Urinary bladder (tissue), 3 donors: ENCODE measurements at regions not wholly inside any gene's neighbourhood (a gene's known extent, or its start where the extent isn't known, plus 50 kb on each side); places are given as distances from the start of the nearest gene placed in this dataset.

Source experiments
- DNase-seq: peaks from one replicate; pipeline ENCODE4 v3.0.0-alpha.2; 2015; ENCODE audit errors: extremely low spot score
- H3K27ac ChIP-seq: one replicate; pipeline ENCODE4 v1.5.1; 2013; ENCODE audit warnings: low read depth, mild to moderate bottlenecking, moderate library complexity
- H3K36me3 ChIP-seq: one replicate; pipeline ENCODE4 v1.6.1; 2013; ENCODE audit warnings: mild to moderate bottlenecking, moderate library complexity; ENCODE audit not compliant: insufficient read depth
- H3K4me1 ChIP-seq: one replicate; pipeline ENCODE4 v1.6.1; 2013; ENCODE audit warnings: mild to moderate bottlenecking, moderate library complexity; ENCODE audit not compliant: insufficient read depth
- H3K4me3 ChIP-seq: one replicate; pipeline ENCODE4 v1.5.1; 2013; ENCODE audit warnings: low read depth, low read length
- WGBS: extraction: QIAGEN DNeasy Blood & Tissue Kit; methylation state at CpG from one replicate; pipeline ENCODE4 v1.1.7; 2013; 5-methylcytosine and 5-hydroxymethylcytosine counted together
- donor health status: healthy with polysubstance abuse.
- donor health status: healthy.

- WGBS: 25% methylated on average over 34 of the region's 34 CpGs
- no peak for DNase-seq
- Histone ChIP-seq H3K4me1 (no peaks in the 10 kb centered on the region), H3K36me3 (no peaks in the 10 kb centered on the region), H3K27ac (no peak overlapping the region), H3K4me3 (no peak overlapping the region)
These were observed 174.1 kb downstream of the BMP7 start for GRCh38 chr20:57092112-57092899.

- DNase-seq: no peak
- 84% methylated on average over 23 of the region's 23 CpGs for WGBS
- no peak overlapping the region for H3K4me3 ChIP-seq
- no peak overlapping the region for H3K27ac ChIP-seq
- H3K4me1 ChIP-seq: peaks cover 1% of the 10 kb centered on the region
- no peaks in the 10 kb centered on the region for H3K36me3 ChIP-seq
These were observed 173.4 kb downstream of the BMP7 start for GRCh38 chr20:57092900-57093530.

GRCh38 chr20:57093766-57094165 is 172.7 kb downstream of the BMP7 start:
- H3K36me3 ChIP-seq: no peaks in the 10 kb centered on the region
- 87% methylated on average over 10 of the region's 10 CpGs for WGBS
- no peak for DNase-seq
- H3K27ac ChIP-seq: no peak overlapping the region
- no peak overlapping the region for H3K4me3 ChIP-seq
- H3K4me1 ChIP-seq: peaks cover 1% of the 10 kb centered on the region

GRCh38 chr20:57094252-57094891 is 172.1 kb downstream of the BMP7 start:
- no peak for DNase-seq
- Histone ChIP-seq H3K27ac (no peak overlapping the region), H3K4me3 (no peak overlapping the region), H3K36me3 (no peaks in the 10 kb centered on the region), H3K4me1 (peaks cover 1% of the 10 kb centered on the region)
- WGBS: 83% methylated on average over 16 of the region's 16 CpGs

GRCh38 chr20:57094991-57095390 is 171.4 kb downstream of the BMP7 start:
- DNase-seq: no peak
- Histone ChIP-seq H3K36me3 (no peaks in the 10 kb centered on the region), H3K27ac (no peak overlapping the region), H3K4me1 (peaks cover 1% of the 10 kb centered on the region), H3K4me3 (no peak overlapping the region)
- WGBS: 87% methylated on average over 12 of the region's 12 CpGs

- H3K4me3 ChIP-seq: no peak overlapping the region
- no peak for DNase-seq
- H3K4me1 ChIP-seq: peaks cover 1% of the 10 kb centered on the region
- no peak overlapping the region for H3K27ac ChIP-seq
- 90% methylated on average over 3 of the region's 3 CpGs for WGBS
- H3K36me3 ChIP-seq: no peaks in the 10 kb centered on the region
These were observed 171.0 kb downstream of the BMP7 start for GRCh38 chr20:57095426-57095825.

GRCh38 chr20:57097245-57097915 is 169.1 kb downstream of the BMP7 start:
- WGBS: 23% methylated on average over 9 of the region's 9 CpGs
- no peaks in the 10 kb centered on the region for H3K36me3 ChIP-seq
- DNase-seq: no peak

GRCh38 chr20:57102160-57102559 is 164.3 kb downstream of the BMP7 start:
- Histone ChIP-seq H3K36me3 (no peaks in the 10 kb centered on the region), H3K27ac (no peak overlapping the region), H3K4me1 (peaks cover 1% of the 10 kb centered on the region), H3K4me3 (no peak overlapping the region)
- no peak for DNase-seq
- WGBS: 89% methylated on average over 9 of the region's 9 CpGs

More at GRCh38 chr20:57097245-57097915, 169.1 kb downstream of the BMP7 start:
- Histone ChIP-seq H3K27ac (no peak overlapping the region), H3K4me3 (no peak overlapping the region), H3K4me1 (peaks cover 1% of the 10 kb centered on the region)

GRCh38 chr20:57102566-57102965 is 163.9 kb downstream of the BMP7 start:
- Histone ChIP-seq H3K36me3 (no peaks in the 10 kb centered on the region), H3K4me1 (peaks cover 1% of the 10 kb centered on the region), H3K27ac (no peak overlapping the region), H3K4me3 (no peak overlapping the region)
- WGBS: 92% methylated on average over 10 of the region's 10 CpGs
- no peak for DNase-seq

GRCh38 chr20:57103146-57103800 is 163.2 kb downstream of the BMP7 start:
- no peak for DNase-seq
- no peak overlapping the region for H3K4me3 ChIP-seq
- WGBS: 77% methylated on average over 11 of the region's 11 CpGs
- no peak overlapping the region for H3K27ac ChIP-seq
- H3K4me1 ChIP-seq: no peaks in the 10 kb centered on the region
- H3K36me3 ChIP-seq: no peaks in the 10 kb centered on the region

GRCh38 chr20:57104113-57104512 is 162.3 kb downstream of the BMP7 start:
- 91% methylated on average over 11 of the region's 11 CpGs for WGBS
- H3K4me1 ChIP-seq: no peaks in the 10 kb centered on the region
- DNase-seq: no peak
- H3K4me3 ChIP-seq: no peak overlapping the region
- no peak overlapping the region for H3K27ac ChIP-seq
- no peaks in the 10 kb centered on the region for H3K36me3 ChIP-seq

- no peak for DNase-seq
- 52% methylated on average over 13 of the region's 13 CpGs for WGBS
- no peak overlapping the region for H3K27ac ChIP-seq
- no peaks in the 10 kb centered on the region for H3K4me1 ChIP-seq
- H3K4me3 ChIP-seq: no peak overlapping the region
- H3K36me3 ChIP-seq: no peaks in the 10 kb centered on the region
These were observed 161.7 kb downstream of the BMP7 start for GRCh38 chr20:57104651-57105204.
